ENCODE measurements at regions not wholly inside any gene's neighbourhood (a gene's known extent, or its start where the extent isn't known, plus 50 kb on each side); places are given as distances from the start of the nearest gene placed in this dataset.
"Not testable (repeated sequence)": the region's sequence is repeated elsewhere in the genome, so short reads cannot be mapped to it uniquely, and the experiment has no call there.

GRCh38 chr5:9782826-9783560 lies 152.8 kb upstream of the TAS2R1 start:
- peak; percentile 26 for DNase-seq

- peak; percentile 42 for DNase-seq
Measured at GRCh38 chr5:9781890-9782289, 151.7 kb upstream of the TAS2R1 start.

GRCh38 chr5:9781275-9781674 lies 151.1 kb upstream of the TAS2R1 start:
- DNase-seq = no peak

- DNase-seq = no peak
Measured at GRCh38 chr5:9780501-9780900, 150.3 kb upstream of the TAS2R1 start.

GRCh38 chr5:9776525-9776924 lies 146.4 kb upstream of the TAS2R1 start:
- DNase-seq = peak; percentile 72

GRCh38 chr5:9775339-9775738 lies 145.2 kb upstream of the TAS2R1 start:
- DNase-seq = peak; percentile 61

GRCh38 chr5:9774472-9775079 lies 144.4 kb upstream of the TAS2R1 start:
- DNase-seq = peak; percentile 82

GRCh38 chr5:9771079-9771478 lies 140.9 kb upstream of the TAS2R1 start:
- no peak for DNase-seq

- peak; percentile 77 for DNase-seq
Measured at GRCh38 chr5:9766581-9766980, 136.4 kb upstream of the TAS2R1 start.

- peak; percentile 80 for DNase-seq
Measured at GRCh38 chr5:9765419-9766140, 135.4 kb upstream of the TAS2R1 start.

- DNase-seq = no peak
Measured at GRCh38 chr5:9761706-9762105, 131.6 kb upstream of the TAS2R1 start.

- DNase-seq = not testable (repeated sequence)
Measured at GRCh38 chr5:9752670-9753069, 122.5 kb upstream of the TAS2R1 start.

GRCh38 chr5:9743507-9743906 lies 113.4 kb upstream of the TAS2R1 start:
- no peak for DNase-seq

- DNase-seq = no peak
Measured at GRCh38 chr5:9742848-9743247, 112.7 kb upstream of the TAS2R1 start.

GRCh38 chr5:9739135-9739534 lies 109.0 kb upstream of the TAS2R1 start:
- DNase-seq = no peak

GRCh38 chr5:9737265-9737664 lies 107.1 kb upstream of the TAS2R1 start:
- DNase-seq = no peak

GRCh38 chr5:9733486-9733885 lies 103.3 kb upstream of the TAS2R1 start:
- no peak for DNase-seq

GRCh38 chr5:9731159-9731558 lies 101.0 kb upstream of the TAS2R1 start:
- no peak for DNase-seq

- DNase-seq = no peak
Measured at GRCh38 chr5:9728261-9728660, 98.1 kb upstream of the TAS2R1 start.

- DNase-seq = no peak
Measured at GRCh38 chr5:9726931-9727330, 96.8 kb upstream of the TAS2R1 start.

GRCh38 chr5:9725265-9725664 lies 95.1 kb upstream of the TAS2R1 start:
- DNase-seq = not testable (repeated sequence)

GRCh38 chr5:9724707-9725106 lies 94.6 kb upstream of the TAS2R1 start:
- no peak for DNase-seq

GRCh38 chr5:9722601-9723180 lies 92.5 kb upstream of the TAS2R1 start:
- no peak for DNase-seq

GRCh38 chr5:9721161-9721560 lies 91.0 kb upstream of the TAS2R1 start:
- no peak for DNase-seq
